HG03442 (cell line): ENCODE measurements at regions not wholly inside any gene's neighbourhood (a gene's known extent, or its start where the extent isn't known, plus 50 kb on each side); places are given as distances from the start of the nearest gene placed in this dataset.
A peak's percentile ranks its signal among the peaks of the same experiment; 100 is the strongest.
"Not testable (repeated sequence)": the region's sequence is repeated elsewhere in the genome, so short reads cannot be mapped to it uniquely, and the experiment has no call there.

ENCODE experiments used
- ATAC-seq: cut with Tn5 transposase; IDR thresholded peaks from one replicate; pipeline ENCODE4 v1.9.1; 2021; ENCODE audit warnings: mild to moderate bottlenecking, moderate library complexity; ENCODE audit not compliant: unreplicated experiment

GRCh38 chr10:91002656-91003055 is 81.8 kb upstream of the ANKRD1 start:
- ATAC-seq = no peak

- ATAC-seq = not testable (repeated sequence)
Observed at GRCh38 chr10:91003379-91003778, 82.5 kb upstream of the ANKRD1 start.

GRCh38 chr10:91005276-91005675 is 84.4 kb upstream of the ANKRD1 start:
- ATAC-seq = not testable (repeated sequence)

- peak; percentile 32 for ATAC-seq
Observed at GRCh38 chr10:91006001-91006751, 85.3 kb upstream of the ANKRD1 start.

GRCh38 chr10:91006752-91007346 is 86.0 kb upstream of the ANKRD1 start:
- ATAC-seq = peak; percentile 86

- ATAC-seq = no peak
Observed at GRCh38 chr10:91007655-91008054, 86.8 kb upstream of the ANKRD1 start.

- ATAC-seq = no peak
Observed at GRCh38 chr10:91009121-91009520, 88.2 kb upstream of the ANKRD1 start.

GRCh38 chr10:91010952-91011351 is 90.1 kb upstream of the ANKRD1 start:
- ATAC-seq = no peak

GRCh38 chr10:91012502-91012901 is 91.6 kb upstream of the ANKRD1 start:
- no peak for ATAC-seq

GRCh38 chr10:91013985-91014384 is 93.1 kb upstream of the ANKRD1 start:
- no peak for ATAC-seq

- ATAC-seq = no peak
Observed at GRCh38 chr10:91017198-91017597, 96.3 kb upstream of the ANKRD1 start.

GRCh38 chr10:91021901-91022300 is 101.0 kb upstream of the ANKRD1 start:
- ATAC-seq = no peak

- no peak for ATAC-seq
Observed at GRCh38 chr10:91022390-91022789, 101.5 kb upstream of the ANKRD1 start.

- ATAC-seq = no peak
Observed at GRCh38 chr10:91022924-91023699, 102.2 kb upstream of the ANKRD1 start.

GRCh38 chr10:91023700-91024398 is 103.0 kb upstream of the ANKRD1 start:
- no peak for ATAC-seq

- no peak for ATAC-seq
Observed at GRCh38 chr10:91024541-91024940, 103.7 kb upstream of the ANKRD1 start.

GRCh38 chr10:91032611-91033206 is 111.8 kb upstream of the ANKRD1 start:
- ATAC-seq = no peak

- no peak for ATAC-seq
Observed at GRCh38 chr10:91033324-91033950, 112.5 kb upstream of the ANKRD1 start.

- no peak for ATAC-seq
Observed at GRCh38 chr10:91034042-91034441, 113.2 kb upstream of the ANKRD1 start.

- no peak for ATAC-seq
Observed at GRCh38 chr10:91034494-91035159, 113.7 kb upstream of the ANKRD1 start.
